KMS-11 (cell line): ENCODE measurements at regions not wholly inside any gene's neighbourhood (a gene's known extent, or its start where the extent isn't known, plus 50 kb on each side); places are given as distances from the start of the nearest gene placed in this dataset.

Source experiments
- H2AFZ ChIP-seq: fragments of 200-600 bp; sonication (generic); 2 replicates; pipeline ENCODE4 v1.6.1; 2016; ENCODE audit warnings: antibody characterized with exemption, mixed run types, low read depth
- H3K27ac ChIP-seq: fragments of 200-600 bp; sonication (generic); 2 replicates; pipeline ENCODE4 v1.6.1; 2016; ENCODE audit warnings: mild to moderate bottlenecking, mixed run types
- H3K27me3 ChIP-seq: fragments of 200-600 bp; sonication (generic); 2 replicates; pipeline ENCODE4 v1.6.1; 2017; ENCODE audit warnings: mild to moderate bottlenecking, low read depth, mixed run types, moderate library complexity; ENCODE audit not compliant: insufficient read depth
- H3K36me3 ChIP-seq: fragments of 200-600 bp; sonication (generic); 2 replicates; pipeline ENCODE4 v1.6.1; 2017; ENCODE audit warnings: mild to moderate bottlenecking, mixed run types; ENCODE audit not compliant: insufficient read depth
- H3K4me1 ChIP-seq: fragments of 200-600 bp; sonication (generic); 2 replicates; pipeline ENCODE4 v1.6.1; 2016; ENCODE audit warnings: mild to moderate bottlenecking, low read depth, mixed run types; ENCODE audit not compliant: poor library complexity, severe bottlenecking
- H3K4me2 ChIP-seq: fragments of 200-600 bp; sonication (generic); 2 replicates; pipeline ENCODE4 v1.7.0; 2016; ENCODE audit warnings: mild to moderate bottlenecking, mixed run types
- H3K4me3 ChIP-seq: fragments of 200-600 bp; sonication (generic); IDR thresholded peaks from 2 replicates; pipeline ENCODE4 v1.6.1; 2017; ENCODE audit warnings: low read depth, low read length, mixed read lengths; ENCODE audit not compliant: insufficient read depth
- H3K79me2 ChIP-seq: fragments of 200-600 bp; sonication (generic); 2 replicates; pipeline ENCODE4 v1.6.1; 2016; ENCODE audit warnings: low read depth, mixed run types; ENCODE audit not compliant: insufficient read depth
- H3K9ac ChIP-seq: fragments of 200-600 bp; sonication (generic); 2 replicates; pipeline ENCODE4 v1.6.1; 2016; ENCODE audit warnings: mild to moderate bottlenecking, mixed run types
- H4K20me1 ChIP-seq: fragments of 200-600 bp; sonication (generic); 2 replicates; pipeline ENCODE4 v1.6.1; 2016; ENCODE audit warnings: mild to moderate bottlenecking, mixed run types; ENCODE audit not compliant: insufficient read depth
- CTCF ChIP-seq: fragments of 200-600 bp; sonication (generic); conservative IDR thresholded peaks from 2 replicates; pipeline ENCODE4 v1.6.1; 2017; ENCODE audit warnings: low read depth, mild to moderate bottlenecking, antibody characterized with exemption, low read length, moderate library complexity, mixed read lengths

- Histone ChIP-seq H3K36me3 (no peaks in the 10 kb centered on the region), H4K20me1 (no peaks in the 10 kb centered on the region), H3K4me2 (no peak overlapping the region), H2AFZ (no peak overlapping the region), H3K79me2 (no peaks in the 10 kb centered on the region), H3K27me3 (no peaks in the 10 kb centered on the region), H3K4me1 (no peaks in the 10 kb centered on the region), H3K27ac (no peak overlapping the region), H3K4me3 (no peak overlapping the region), H3K9ac (no peak overlapping the region)
- TF ChIP-seq CTCF, result no peak
Observed at GRCh38 chr2:55995211-55995610, 71.6 kb upstream of the EFEMP1 start.

DNA sequence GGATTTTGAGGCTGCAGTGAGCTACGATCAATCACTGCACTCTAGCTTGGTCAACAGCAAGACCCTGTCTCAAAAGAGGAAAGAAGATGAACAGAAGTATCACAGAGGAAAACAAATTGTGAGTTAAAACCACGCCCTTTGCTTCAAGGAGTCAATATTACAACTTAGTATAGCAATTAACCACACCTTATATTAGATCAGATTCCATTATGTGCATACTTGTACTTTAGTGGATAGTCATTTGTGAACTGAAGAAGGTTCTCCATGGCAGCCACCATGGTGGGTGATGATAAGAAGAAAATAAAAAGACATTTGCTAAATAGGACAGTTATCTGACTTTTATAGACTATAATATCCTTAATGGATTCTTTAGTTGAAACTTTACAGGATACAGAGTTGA is 72.3 kb upstream of the EFEMP1 start:
- H3K27ac ChIP-seq, result no peak overlapping the region
- H3K4me3 ChIP-seq, result no peak overlapping the region
- H3K9ac ChIP-seq, result no peak overlapping the region
- H3K79me2 ChIP-seq, result no peaks in the 10 kb centered on the region
- H3K36me3 ChIP-seq, result no peaks in the 10 kb centered on the region
- H4K20me1 ChIP-seq, result no peaks in the 10 kb centered on the region
- TF ChIP-seq CTCF, result no peak
- H2AFZ ChIP-seq, result no peak overlapping the region
- no peak overlapping the region for H3K4me2 ChIP-seq
- no peaks in the 10 kb centered on the region for H3K27me3 ChIP-seq
- H3K4me1 ChIP-seq, result no peaks in the 10 kb centered on the region

DNA sequence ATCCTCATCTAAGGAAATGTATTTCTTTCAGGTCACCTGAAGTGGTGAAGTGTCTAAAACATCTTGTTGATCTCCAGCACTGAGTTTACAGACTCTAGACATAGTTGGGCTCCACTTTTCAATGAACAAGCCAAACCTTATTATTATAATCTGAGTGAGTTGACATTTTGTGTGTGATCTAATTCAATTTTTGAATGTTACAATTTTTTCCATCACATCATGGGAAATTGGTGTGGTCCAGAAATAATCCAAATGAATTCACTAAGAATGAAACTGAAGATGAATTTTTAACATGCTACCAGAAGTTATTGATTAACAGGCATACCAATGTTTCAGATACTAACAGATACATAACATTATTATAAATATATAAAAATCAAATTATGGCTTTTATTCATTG is 75.6 kb upstream of the EFEMP1 start:
- no peak for TF ChIP-seq CTCF
- Histone ChIP-seq H3K4me1 (no peaks in the 10 kb centered on the region), H3K27ac (no peak overlapping the region), H3K4me3 (no peak overlapping the region), H3K4me2 (no peak overlapping the region), H3K36me3 (no peaks in the 10 kb centered on the region), H4K20me1 (no peaks in the 10 kb centered on the region), H3K27me3 (no peaks in the 10 kb centered on the region), H3K79me2 (no peaks in the 10 kb centered on the region), H2AFZ (no peak overlapping the region), H3K9ac (no peak overlapping the region)

DNA sequence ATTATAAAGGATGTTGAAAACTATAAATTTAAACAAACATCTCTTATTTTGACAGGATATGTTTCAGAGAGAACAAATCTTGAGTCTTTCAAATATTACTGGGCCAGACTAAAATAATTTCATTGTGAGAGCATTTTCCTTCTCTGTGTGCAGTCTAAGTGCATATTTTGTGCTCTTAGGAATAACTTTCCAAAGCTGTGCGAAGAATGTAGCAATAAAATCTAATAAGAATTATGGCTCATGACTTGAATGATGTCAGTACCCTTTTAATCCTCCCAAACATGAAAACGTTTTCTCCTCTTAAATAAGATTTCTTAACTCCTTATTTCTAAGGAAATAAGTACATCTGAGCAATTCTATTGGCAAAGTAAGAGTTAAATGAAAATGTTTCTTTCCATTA is 76.2 kb upstream of the EFEMP1 start:
- H3K9ac ChIP-seq, result no peak overlapping the region
- no peak overlapping the region for H3K4me3 ChIP-seq
- no peaks in the 10 kb centered on the region for H4K20me1 ChIP-seq
- H3K36me3 ChIP-seq, result no peaks in the 10 kb centered on the region
- H3K79me2 ChIP-seq, result no peaks in the 10 kb centered on the region
- H3K27me3 ChIP-seq, result no peaks in the 10 kb centered on the region
- H3K4me1 ChIP-seq, result no peaks in the 10 kb centered on the region
- TF ChIP-seq CTCF, result no peak
- H3K27ac ChIP-seq, result no peak overlapping the region
- no peak overlapping the region for H2AFZ ChIP-seq
- no peak overlapping the region for H3K4me2 ChIP-seq

GRCh38 chr2:56001947-56002346 is 78.4 kb upstream of the EFEMP1 start:
- Histone ChIP-seq H3K4me1 (no peaks in the 10 kb centered on the region), H4K20me1 (no peaks in the 10 kb centered on the region), H3K27ac (no peak overlapping the region), H3K36me3 (no peaks in the 10 kb centered on the region), H3K4me3 (no peak overlapping the region), H3K4me2 (no peak overlapping the region), H2AFZ (no peak overlapping the region), H3K9ac (no peak overlapping the region), H3K79me2 (no peaks in the 10 kb centered on the region), H3K27me3 (no peaks in the 10 kb centered on the region)
- no peak for TF ChIP-seq CTCF
